Keratinocyte (primary cell): ENCODE measurements at regions not wholly inside any gene's neighbourhood (a gene's known extent, or its start where the extent isn't known, plus 50 kb on each side); places are given as distances from the start of the nearest gene placed in this dataset.
"Not testable (repeated sequence)": the region's sequence is repeated elsewhere in the genome, so short reads cannot be mapped to it uniquely, and the experiment has no call there.

Experiments
- CTCF ChIP-seq, 3 experiments: IDR thresholded peaks in 1 of 3; conservative IDR thresholded peaks in 1 of 3; optimal IDR thresholded peaks in 1 of 3; 2 replicates in 2 of 3; 3 replicates in 1 of 3; pipeline versions ENCODE3 to v1.5.1; 2011; ENCODE audit warnings: low read length in 3 of 3, mild to moderate bottlenecking in 3 of 3, moderate library complexity in 2 of 3, control low read depth in 1 of 3, inconsistent platforms in 1 of 3; ENCODE audit not compliant: insufficient read depth in 2 of 3; ENCODE audit errors: extremely low read depth in 1 of 3
- EZH2 ChIP-seq: IDR thresholded peaks from one replicate; pipeline ENCODE4 v1.6.1; 2012; ENCODE audit warnings: inconsistent platforms, mild to moderate bottlenecking, low read length, moderate library complexity

DNA sequence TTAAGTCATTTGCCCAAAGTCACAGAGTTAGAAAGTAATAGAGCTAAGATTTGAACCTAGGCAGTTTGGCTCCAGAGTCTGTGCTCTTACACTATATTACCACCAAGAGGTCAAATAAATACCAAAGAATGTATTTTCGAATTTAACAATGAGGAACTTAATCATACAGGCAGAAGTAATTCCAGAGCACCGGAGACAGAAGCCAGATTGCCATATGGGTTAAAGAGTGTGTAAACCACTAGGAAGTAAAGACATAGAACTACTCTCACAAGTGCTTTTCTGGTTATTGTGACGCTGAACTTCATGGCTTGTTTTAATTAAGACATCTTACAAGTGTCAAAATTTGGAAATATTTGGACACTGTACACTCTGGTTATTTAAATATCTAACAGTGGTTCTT is 114.5 kb upstream of the NBPF19 start:
- not testable (repeated sequence) for TF ChIP-seq CTCF (optimal IDR thresholded peaks at IDR 0.05 in 1 of 3, IDR thresholded peaks at IDR 0.05 in 1 of 3, conservative IDR thresholded peaks at IDR 0.05 in 1 of 3; ENCODE audit: extremely low read depth in 1 of 3, insufficient read depth in 2 of 3, low read length in 3 of 3); EZH2
